Frontal cortex (tissue), 3 donors: ENCODE measurements at regions not wholly inside any gene's neighbourhood (a gene's known extent, or its start where the extent isn't known, plus 50 kb on each side); places are given as distances from the start of the nearest gene placed in this dataset.
"Not testable (repeated sequence)": the region's sequence is repeated elsewhere in the genome, so short reads cannot be mapped to it uniquely, and the experiment has no call there.

ENCODE experiments used
- DNase-seq, 2 donors: peaks; one replicate each; pipeline ENCODE4 v3.0.0; 2012; ENCODE audit warnings: low spot score in 2 of 2
- FAIRE-seq: peaks from 2 replicates; lab custom pipeline; 2012; peaks lifted over from hg19 to GRCh38; lab: Jason Lieb, UNC
- donor health status: control.
- donor health status: control.
- donor health status: control.

DNA sequence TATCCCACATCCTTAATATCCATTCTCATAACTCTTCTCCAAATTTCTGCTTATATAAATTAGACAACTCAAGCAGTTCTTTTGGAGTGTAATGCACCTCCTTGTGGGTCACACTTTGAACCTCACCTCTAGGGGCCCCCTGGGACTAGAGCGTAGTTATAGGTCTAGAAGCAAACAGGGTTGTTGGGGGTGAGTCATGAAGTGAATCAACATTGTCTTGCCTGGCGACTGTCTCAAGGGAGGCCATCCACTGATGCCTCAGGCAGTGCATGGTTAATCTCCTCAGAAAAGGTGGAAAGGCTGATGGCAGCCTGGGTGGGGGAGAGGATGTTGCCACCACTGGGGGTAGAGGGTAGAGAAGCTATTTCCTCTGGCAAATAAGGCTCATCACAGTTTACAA, 129.1 kb downstream of the TNFRSF21 start:
- FAIRE-seq (no peak), DNase-seq (no peak)

GRCh38 chr6:47179286-47179685, 130.4 kb downstream of the TNFRSF21 start:
- FAIRE-seq (no peak), DNase-seq (no peak)

GRCh38 chr6:47175656-47176055, 133.5 kb upstream of the ADGRF1 start:
- DNase-seq (no peak), FAIRE-seq (no peak)

GRCh38 chr6:47174502-47175023, 132.4 kb upstream of the ADGRF1 start:
- FAIRE-seq (no peak), DNase-seq (no peak)

DNA sequence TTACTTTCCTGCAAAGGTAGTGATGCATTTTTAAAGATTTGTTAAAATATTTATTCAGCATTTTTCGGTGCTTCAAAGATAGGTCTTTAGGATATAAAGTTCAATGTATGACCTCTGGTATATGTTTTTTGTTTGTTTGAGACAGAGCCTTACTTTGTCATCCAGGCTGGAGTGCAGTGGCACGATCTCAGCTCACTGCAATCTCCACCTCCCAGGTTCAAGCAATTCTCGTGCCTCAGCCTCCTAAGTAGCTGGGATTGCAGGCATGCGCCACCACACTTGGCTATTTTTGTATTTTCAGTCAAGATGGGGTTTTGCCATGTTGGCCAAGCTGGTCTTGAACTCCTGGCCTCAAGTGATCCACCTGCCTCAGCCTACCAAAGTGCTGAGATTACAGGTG, 131.9 kb upstream of the ADGRF1 start:
- DNase-seq, FAIRE-seq: not testable (repeated sequence)

GRCh38 chr6:47173145-47173544, 131.0 kb upstream of the ADGRF1 start:
- DNase-seq, FAIRE-seq: not testable (repeated sequence)

GRCh38 chr6:47170617-47170947, 128.4 kb upstream of the ADGRF1 start:
- DNase-seq, result no peak

GRCh38 chr6:47169785-47170616, 127.9 kb upstream of the ADGRF1 start:
- DNase-seq (no peak), FAIRE-seq (no peak)

More at GRCh38 chr6:47170617-47170947, 128.4 kb upstream of the ADGRF1 start:
- no peak for FAIRE-seq

- no peak for DNase-seq
- no peak for FAIRE-seq
Observed at GRCh38 chr6:47168180-47168579, 126.0 kb upstream of the ADGRF1 start.

- FAIRE-seq, result no peak
Observed at GRCh38 chr6:47165918-47166317, 123.8 kb upstream of the ADGRF1 start.

GRCh38 chr6:47164877-47165276, 122.7 kb upstream of the ADGRF1 start:
- FAIRE-seq (no peak), DNase-seq (no peak)

More at GRCh38 chr6:47165918-47166317, 123.8 kb upstream of the ADGRF1 start:
- DNase-seq, result no peak

GRCh38 chr6:47163536-47163935, 121.4 kb upstream of the ADGRF1 start:
- FAIRE-seq (no peak), DNase-seq (no peak)

- FAIRE-seq (no peak), DNase-seq (no peak)
Observed at GRCh38 chr6:47162793-47163192, 120.7 kb upstream of the ADGRF1 start.

DNA sequence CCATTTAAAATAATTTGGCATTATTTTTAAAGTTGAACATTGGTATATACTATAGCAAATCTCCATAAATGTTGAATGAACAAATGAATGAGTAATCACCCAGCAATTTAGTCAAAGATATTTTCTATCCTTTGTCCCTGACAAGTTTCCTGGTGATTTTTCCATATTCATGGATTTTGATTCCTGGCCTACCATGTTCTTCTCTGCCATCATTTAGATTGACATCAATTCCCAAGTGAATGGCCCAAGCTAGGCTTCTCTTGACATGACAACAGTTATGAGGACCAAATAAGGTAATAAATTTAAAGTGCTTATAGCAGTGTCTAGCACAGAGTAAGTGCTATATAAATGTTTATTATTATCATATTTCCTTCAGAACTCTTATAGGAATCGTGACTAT, 120.1 kb upstream of the ADGRF1 start:
- no peak for DNase-seq
- no peak for FAIRE-seq

- FAIRE-seq (no peak), DNase-seq (no peak)
Observed at GRCh38 chr6:47161176-47161687, 119.1 kb upstream of the ADGRF1 start.

DNA sequence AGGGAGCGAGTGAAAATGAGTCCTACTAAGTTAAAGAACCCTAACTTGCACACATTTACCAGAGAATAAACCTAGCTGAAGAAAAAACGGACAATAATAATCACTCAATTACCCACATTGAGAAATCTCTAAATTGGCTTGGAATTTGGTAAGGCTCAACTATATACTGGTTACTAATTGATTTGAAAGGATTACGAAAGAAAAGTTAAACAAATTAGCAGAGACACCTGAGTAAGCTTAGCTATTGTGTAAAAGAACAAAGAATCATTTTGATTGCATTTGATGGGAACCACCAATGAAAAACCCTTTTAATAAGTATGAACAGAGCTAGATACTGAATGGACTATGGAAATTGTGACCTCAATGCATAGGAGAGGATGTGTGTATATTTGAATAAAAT, 118.6 kb upstream of the ADGRF1 start:
- no peak for DNase-seq
- FAIRE-seq, result no peak

GRCh38 chr6:47159763-47160162, 117.6 kb upstream of the ADGRF1 start:
- no peak for FAIRE-seq
- DNase-seq, result no peak

DNA sequence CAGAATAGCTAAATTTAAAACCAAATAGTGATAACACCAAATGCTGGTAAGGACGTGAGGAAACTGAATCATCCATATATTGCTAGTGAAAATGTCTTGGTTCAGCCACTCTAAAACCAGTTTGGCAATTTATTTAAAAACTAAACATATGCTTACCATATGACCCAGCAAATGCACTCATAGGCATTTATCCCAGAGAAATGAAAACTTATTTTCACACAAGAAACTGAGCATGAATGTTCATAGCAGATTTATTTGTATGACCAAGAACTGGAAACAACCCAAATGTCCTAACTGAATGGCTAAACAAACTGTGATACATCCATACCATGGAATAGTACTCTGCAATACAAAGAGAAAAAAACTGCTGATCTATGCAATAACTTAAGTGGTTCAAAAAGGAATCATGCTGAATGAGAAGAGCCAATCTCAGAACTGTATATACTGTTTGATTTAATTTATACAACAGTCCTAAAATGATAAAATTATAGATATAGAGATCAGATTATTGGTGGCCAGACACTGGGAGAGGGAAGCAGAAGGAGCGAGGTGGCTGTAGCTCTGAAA, 115.6 kb upstream of the ADGRF1 start:
- no peak for FAIRE-seq

DNA sequence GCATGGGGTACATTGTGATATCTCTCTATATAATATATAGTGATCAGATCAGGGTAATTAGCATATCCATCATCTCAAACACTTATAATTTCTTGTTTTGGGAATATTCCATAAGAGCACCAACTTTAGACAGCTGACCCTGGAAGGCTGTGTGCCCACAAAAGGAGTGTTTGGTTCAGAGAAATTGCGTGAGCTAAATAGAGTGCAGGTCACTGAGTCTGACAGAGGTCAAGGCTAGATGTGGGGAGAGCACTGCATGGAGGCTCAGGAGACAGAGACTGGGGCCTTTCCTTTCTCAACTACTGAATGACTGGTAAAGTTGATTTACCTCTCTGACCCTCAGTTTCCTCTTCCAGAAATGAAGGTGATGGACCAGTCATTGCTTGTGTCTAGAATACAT, 114.9 kb upstream of the ADGRF1 start:
- FAIRE-seq (no peak), DNase-seq (no peak)

More for the DNA sequence above, 115.6 kb upstream of the ADGRF1 start:
- no peak for DNase-seq

GRCh38 chr6:47156196-47156595, 114.1 kb upstream of the ADGRF1 start:
- FAIRE-seq, result no peak
- DNase-seq, result no peak

- no peak for FAIRE-seq
- DNase-seq, result no peak
Observed at GRCh38 chr6:47153404-47153755, 111.2 kb upstream of the ADGRF1 start.
